NCI-H1105 treated with DMSO at 0.1 percent for 48 hours (cell line): ENCODE measurements at regions not wholly inside any gene's neighbourhood (a gene's known extent, or its start where the extent isn't known, plus 50 kb on each side); places are given as distances from the start of the nearest gene placed in this dataset.
A peak's percentile ranks its signal among the peaks of the same experiment; 100 is the strongest.

Source experiments
- DNase-seq: peaks from one replicate; lab custom pipeline; 2025; lab: John Stamatoyannopoulos, UW

DNA sequence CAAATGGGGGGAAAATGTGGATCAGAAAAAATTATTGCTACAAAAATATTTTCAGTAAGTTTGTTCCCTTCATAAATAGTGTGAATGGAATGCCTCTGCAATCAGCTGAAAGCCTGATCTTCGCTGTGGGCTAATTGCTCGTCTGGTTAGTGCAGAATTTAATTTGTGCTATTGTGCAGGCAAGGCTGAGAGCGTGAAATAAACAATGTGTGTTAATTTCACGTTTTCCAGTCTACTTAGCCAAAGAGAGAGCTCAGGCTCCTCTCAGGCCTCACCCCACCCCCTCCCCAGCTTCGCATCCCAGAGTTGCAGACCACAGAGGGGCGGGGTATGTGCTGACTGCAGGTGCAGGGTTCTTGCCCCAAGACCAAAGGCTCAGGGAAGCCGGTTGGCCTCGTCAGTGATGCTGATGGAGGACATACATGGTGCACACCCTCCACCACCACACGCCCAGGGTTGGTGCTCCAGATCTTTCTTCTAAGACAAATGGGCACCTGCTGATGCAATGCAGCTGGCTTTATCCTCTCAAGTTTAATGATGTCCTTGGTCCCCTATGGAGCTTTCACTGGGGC lies 302.6 kb upstream of the SLC14A2 start:
- DNase-seq: no peak

DNA sequence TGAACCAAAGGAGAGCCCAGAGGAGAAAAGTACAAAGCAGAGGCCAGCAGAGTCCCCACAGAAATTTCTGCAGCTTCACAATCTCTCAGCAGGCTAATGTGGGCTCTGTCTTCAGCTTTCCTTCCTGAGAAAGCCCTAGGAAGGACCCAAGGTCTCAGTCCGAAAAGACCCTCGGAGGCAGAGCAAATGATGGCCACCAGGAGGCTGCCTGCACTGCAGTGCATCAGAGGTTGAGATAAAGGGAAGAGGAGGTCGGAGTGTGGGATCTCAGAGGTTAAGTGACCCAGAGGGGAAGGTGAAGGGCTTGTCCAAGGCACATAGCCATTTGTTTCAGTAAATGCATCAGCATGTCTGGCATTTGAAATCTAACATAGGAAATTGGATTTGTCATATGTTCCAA lies 299.1 kb upstream of the SLC14A2 start:
- DNase-seq: no peak

DNA sequence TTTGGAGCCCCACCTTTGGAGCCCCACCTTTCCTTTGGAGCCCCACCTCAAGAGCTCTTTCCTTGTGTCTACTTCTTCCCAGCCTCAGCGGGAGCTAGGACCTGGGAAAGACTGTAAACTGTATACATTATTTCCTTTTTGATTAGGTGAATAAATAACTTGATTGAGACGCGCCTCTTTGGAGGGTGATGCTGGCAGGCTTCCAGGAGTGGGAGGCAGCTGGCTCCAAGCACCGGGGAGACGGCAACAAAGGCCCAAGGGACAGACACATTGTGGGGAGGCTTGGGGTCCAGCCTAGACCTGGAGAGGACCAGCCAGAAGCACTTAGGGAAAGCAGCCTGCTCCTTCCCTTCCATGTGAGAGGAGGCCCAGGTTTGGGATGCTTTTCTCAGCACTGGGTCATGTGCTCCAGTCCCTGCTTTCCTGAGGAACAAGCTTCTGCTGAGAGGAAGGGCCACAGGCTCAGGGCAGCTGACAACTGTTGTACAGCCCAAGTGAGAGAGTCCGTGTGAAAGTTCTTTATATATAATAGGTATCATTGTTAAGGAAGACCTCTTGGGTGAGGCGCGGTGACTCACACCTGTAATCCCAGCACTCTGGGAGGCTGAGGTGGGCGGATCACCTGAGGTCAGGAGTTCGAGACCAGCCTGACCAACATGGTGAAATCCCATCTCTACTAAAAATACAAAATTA lies 297.2 kb upstream of the SLC14A2 start:
- DNase-seq: peak; percentile 75

DNA sequence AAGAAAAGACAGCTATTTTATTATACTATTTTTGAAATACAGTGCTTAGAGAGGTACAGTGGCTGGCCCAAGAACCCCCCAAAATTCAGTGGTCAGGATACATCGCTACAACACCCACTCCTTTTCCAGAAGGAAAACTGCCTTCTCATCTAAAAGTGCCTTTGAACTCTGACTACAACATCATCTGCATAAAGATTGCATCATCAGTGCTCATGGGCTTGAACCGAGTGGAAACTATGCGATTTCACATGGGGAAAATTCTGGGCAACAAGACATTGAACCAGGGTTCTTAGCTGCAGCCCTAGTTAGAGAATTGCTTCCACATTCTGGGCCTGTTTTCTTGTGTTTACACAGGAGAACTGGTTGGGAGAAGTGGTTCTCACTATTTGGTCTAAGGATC lies 294.6 kb upstream of the SLC14A2 start:
- no peak for DNase-seq

DNA sequence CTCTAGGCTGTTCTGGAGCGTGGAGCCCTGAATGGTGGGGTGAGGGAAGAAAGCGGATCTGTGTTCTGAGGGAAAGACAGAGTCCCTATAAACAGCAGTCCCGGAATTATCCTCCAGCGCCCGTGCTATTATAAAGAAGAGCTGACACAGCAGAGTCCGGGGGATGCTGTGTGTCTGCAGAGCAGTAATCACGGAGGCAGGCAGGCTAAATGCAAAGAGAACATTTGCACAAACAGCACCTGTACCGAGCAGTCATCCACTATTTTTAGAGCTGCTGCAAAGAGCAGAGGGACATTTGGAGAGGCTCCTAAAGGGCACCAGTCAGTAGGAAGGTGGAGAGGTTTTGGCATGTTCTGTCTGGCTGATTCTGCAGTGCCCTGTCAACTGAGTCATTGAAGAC lies 293.8 kb upstream of the SLC14A2 start:
- peak; percentile 26 for DNase-seq

DNA sequence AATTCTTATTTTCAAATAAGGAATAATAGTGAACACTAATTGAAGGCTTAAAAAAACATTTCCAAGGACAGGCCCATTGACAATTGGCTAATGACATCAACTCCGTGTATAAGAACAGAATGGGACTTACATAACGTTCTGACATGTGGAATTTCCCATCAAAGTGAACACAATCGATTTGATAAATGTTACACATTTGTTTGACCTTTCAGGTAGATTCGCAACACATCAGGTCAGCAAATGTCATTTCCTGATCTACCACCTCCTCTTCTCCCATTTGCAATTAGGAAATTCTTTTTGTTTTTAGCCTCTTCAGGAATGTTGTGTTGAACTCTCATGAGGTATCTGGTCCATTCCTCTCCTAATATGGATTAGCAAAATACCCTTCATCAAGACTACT lies 292.9 kb upstream of the SLC14A2 start:
- no peak for DNase-seq

DNA sequence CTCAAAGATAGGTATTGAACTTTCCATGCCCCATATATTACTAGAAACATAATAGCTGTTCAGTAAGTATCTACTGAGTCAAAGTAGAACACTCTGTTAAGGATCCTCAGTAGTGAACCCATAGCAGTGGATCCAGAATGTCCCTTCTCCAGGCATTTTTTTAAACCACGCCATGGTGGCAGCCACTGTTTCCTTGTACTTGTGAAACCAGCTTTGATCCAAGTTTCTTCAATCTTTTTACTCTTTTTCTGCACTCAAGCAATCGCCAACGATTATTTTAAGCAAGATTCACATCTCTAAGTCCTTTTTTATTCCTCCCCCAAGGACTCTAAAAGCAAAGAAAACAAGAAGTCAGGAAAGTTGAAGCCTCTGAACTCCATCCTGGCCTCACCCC lies 291.2 kb upstream of the SLC14A2 start:
- DNase-seq: no peak

DNA sequence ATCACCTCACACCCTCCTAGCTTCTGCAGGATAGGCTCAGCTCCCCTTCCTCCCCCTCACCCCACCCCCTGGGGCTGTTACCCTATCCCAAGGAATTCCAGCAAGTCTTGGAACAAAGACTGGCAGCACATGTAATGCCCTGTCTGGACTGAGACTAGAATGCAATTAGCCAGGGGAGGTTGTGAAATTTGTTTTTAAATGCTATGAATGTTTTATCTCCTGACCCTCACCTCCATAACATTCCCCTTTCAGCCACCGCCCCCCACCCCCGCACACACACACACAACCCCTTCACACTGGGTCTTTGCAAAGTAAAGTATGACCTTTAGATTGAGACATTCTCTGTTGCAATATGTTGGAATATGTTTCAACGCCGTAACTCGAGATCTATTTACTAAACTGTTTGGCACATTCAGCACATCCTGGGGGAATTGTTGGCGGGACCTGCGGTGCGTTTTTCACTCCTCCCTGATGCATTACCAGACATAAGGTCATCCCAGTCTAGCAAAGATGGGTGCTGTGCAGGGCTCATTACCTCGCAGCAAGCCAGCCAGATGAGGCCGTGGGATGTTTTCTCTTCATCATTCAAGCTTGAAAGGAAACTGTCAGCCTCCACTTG lies 290.7 kb upstream of the SLC14A2 start:
- no peak for DNase-seq

DNA sequence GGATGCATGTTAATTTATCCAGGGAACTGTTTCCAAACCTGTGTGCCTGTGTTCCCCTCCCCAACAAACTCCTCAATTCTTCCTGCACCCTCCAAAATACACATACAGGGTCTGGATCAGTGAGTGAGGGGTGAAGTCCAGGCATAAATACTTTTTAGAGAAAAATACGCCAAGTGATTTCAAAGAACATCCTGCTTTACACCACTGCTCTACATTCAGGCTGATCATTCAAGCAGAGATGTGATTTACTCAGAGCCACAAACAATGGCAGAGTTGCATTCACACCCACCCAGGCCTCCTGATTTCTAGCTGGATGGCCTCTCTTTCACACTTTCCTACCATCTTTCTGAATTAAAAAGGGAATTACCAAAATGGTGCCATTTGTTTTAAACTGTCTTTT lies 289.5 kb upstream of the SLC14A2 start:
- DNase-seq: no peak

DNA sequence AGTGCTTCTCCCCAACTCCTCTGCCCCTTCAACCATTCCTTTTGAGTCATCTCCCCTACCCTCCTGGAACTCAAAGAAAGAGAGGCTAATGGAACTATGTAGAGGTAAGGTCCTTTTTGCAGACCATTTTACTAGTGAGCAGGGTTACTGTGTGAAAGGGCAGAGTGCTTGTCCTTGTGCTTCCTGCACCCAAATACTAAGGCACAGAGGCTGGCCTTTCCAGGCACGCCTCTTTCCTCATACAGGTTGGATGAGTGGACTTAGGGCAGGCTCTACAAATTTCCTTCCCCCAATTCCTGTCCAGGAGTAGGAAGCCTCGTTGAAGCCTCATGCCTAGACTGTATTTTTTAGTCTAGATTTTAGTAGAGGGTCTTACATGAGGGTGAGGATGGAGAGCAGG lies 288.8 kb upstream of the SLC14A2 start:
- DNase-seq: no peak

DNA sequence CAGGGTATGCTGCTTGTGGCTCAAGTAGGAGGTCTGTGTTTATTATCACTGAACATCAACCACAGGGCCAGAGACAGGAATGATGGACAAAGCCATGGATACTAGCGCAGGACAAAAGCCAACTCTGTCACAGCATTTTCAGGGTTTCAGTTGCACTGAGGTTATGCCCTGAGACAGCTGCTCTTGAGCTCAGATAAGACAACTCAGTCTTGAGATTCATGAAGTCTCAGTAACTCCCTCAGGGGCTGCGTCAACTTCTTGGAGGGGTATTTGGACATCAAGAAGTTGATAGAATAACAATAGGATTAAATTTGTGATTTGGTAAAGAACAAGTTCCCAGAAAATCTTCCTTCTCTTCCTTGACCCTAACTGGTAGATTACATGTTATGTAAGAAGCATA lies 287.0 kb upstream of the SLC14A2 start:
- DNase-seq: no peak

DNA sequence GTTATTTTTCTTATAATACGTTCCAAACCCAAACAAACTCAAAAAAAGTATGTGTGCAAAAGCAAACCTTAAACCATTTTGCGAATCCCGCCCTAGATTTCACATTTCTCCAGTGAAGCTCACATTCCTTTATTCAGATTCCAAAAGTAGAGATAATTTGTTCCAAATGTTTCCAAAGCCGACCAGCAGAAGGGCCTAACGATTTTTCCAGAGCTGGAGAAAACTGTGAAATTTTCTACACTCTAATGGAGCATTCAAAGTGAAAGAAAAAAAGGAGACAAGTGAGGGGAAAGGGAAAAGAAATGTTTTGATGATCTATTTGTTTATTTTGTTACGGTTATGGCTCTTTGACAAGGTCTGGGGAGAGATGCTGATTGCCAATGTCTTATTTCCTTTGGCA lies 286.5 kb upstream of the SLC14A2 start:
- DNase-seq: no peak

DNA sequence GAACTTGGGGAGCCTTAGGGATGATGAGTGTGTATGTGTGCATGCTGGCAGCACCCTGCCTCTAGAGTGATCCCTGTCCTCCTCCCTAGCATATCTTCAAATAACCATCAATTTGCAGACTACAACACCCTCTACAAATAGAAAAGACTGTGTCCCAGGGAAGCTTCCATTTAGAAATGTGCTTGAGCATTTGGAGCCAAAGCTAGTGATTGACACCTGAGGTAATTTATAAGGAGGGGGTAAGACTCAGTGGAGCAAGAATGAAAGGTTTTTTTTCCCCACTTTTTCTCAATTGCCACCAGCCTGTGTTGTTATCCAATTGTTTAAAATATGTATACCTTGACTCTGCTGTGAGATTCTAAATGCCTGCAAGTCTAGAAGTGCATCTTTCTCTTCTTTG lies 286.0 kb upstream of the SLC14A2 start:
- no peak for DNase-seq

DNA sequence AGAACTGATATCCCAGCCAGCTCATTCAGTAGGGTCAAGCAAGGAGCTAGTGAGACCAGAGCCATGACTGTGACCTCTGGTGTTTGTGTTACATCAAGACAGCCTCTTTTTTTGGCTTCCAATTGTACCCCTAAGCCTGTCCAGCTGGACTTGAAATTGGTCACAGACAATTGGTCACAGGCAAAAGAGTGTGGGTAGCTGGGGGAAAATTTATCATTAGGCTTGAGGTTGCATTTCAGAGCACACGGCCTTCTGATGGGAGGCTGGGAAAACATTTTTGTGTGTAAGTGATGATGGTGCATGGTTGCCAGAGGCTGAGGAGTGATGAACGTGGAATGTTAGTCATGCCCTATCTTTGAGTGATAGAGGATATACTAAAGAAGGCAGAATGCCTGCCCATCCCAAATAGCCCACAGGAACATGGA lies 285.1 kb upstream of the SLC14A2 start:
- DNase-seq: no peak

DNA sequence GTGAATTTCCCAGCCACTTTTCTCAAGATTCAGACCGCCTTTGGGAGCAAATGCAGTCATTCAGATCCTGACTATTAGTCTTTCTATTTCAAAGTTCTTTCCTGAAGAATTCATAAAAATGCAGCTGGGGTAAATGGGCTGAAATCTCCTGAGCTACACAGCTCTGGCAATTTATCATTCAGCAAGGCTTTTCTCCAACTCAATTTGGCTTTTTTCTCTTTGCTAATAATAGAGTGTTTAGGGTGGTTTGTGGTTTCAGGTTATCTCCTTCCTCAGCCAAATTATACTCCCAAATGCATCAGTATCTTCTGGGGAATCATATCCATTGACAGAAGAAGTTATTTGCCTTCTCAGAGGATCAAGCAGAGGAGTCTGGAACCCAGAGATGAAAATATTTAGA lies 282.4 kb upstream of the SLC14A2 start:
- DNase-seq: no peak

DNA sequence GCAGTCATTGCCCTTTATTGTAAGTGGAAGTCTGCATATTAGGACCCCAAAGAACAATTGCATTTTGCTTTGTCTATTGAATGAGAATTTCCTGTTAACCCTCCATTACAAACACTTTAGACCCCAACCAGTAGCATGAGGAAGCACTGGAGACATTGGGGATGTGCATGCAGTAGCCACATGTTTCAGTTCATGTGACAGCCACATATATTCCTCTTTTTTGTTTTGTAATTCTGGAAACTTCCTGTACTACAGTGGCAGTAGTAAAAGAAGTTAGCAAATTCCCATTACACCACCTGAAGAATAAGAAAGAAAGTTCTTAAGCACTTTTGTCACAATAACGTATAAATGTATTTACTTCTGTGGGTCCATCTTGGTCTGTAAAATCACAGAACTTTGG lies 281.1 kb upstream of the SLC14A2 start:
- no peak for DNase-seq

DNA sequence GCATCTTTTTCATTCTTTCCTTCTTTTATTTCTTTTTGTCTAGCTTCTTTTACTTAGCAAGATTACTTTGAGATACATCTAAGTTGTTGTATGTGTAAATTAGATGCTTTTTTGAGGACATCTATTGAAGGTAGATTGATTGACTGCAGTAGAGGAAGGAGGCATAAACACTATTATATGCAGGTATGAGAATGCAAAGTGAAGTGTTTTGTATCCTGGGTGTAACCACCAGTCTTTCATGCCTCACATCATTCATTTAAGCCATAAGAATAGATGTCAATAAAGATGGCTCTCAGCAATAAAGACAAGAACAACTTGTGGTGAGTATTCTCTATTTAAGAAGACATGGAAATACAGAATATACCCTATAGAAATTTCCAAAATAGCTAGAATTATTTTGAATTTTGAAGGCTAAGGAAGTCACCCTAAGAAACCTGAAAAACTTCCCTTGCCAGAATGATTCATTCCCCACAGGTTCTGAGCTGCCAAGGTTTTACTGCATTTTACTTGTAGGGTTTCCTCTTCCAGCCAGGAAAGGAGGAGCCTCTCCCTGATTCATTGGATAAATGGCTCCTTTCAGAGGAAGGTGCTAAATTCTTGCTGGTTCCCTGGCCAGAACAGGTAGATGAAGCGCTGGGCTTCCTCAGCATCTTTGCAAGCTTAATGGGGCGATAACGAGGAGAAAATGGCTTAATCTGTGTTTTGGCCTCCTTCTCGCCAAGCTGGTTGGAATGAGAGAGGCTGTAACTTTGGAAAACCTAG lies 279.8 kb upstream of the SLC14A2 start:
- peak; percentile 18 for DNase-seq

DNA sequence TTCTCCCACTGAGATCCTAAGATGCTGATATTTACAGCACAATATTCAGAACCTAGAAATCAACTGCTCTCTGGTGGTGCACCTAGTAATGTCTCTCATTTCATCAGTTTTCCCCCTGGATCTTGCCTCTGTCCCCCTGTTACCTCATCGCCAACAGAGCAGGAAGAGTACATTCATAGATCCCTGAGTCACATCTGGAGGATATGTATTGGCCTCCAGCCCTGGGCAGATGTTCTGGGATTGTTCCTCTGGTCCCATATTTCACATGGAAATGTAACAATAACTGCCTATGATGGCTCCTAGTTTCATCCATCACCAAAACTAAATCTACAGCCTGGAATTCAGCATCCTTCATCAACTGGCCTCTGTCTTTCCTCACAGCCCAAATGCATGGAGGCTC lies 278.8 kb upstream of the SLC14A2 start:
- DNase-seq: no peak

DNA sequence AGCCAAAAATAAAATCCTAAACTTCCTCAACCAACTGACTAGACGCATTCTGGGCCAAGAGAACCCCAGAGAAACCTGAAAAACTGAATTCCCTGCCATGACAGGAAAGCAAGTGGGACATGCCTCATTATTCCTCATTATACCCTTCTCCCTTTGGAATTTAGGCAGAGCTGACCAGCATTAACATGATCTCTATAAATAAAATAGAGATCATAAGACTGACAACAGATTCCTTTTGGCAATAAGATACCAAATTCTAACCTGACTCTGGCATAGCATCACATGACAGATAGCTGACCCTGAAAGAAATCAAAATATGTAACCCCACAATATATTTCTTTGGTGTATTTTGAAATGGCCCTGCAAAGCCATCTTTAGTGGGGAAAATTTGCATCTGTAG lies 277.8 kb upstream of the SLC14A2 start:
- no peak for DNase-seq

DNA sequence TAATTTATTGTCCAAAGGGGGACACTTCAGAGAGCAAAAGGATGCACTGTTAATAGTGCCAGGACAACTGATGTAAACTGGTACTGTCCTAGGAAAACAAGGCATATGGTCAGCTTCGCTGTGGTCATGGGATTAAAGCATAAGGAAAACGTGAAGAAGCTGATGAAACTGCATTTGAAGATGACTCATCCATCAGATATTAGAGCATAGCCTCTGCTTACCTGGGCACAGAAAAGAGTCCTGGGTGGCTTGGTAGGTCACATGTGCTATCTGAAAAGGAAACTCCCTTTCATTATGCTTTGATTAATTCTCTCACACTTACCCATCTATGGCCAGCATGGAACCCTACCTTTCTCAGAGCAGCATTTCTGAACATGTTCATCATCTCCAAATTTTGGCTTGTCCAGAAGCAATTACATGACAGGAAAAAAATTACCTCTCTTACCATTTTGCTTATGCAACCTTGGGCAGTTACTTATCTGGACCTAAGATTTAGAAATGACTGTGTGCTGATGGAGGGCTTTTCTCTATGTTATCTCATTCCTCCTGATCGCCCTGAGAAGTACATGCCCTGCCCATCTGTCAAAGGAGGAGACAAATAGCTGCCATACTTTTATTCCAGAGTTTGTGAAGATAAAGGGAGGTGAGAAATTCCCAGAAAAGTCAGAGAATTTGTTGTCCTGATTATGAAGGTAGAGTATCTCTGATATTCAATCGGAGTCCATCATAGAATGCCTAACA lies 275.3 kb upstream of the SLC14A2 start:
- no peak for DNase-seq

DNA sequence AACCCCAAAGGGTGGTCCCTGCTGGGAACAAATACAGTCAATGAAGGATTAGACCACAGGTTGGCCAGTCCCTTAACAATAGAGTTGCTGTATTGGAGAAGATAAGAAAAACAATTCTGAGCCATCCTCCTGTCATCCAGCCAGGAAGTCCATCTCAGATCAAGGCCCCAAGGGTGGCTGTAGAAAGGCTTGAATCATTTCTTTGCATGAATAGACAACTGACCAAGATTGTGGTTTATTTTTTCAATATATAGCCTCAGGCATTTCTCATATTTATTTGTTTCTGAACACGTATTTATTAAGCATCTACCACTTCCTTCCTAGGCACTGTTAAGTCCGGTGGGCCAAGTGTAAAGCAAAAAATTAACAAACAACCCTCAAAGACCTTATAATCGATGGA lies 274.4 kb upstream of the SLC14A2 start:
- no peak for DNase-seq

DNA sequence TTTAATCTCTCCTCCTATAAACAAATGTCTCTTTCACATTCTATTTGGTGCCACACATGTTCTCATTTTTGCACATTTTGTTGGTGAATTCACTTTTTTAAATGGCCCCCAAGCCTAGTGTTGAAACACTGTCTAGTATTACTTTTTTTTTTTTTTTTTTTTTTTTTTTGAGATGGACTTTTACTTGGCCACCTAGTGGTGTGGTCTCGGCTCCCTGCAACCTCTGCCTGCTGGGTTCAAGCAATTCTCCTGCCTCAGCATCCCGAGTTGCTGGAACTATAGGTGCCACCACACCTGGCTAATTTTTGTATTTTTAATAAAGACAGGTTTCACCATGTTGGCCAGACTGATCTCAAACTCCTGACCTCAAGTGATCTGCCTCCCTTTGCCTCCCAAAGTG lies 273.8 kb upstream of the SLC14A2 start:
- DNase-seq: no peak
